HG02885 (cell line): ENCODE measurements at regions not wholly inside any gene's neighbourhood (a gene's known extent, or its start where the extent isn't known, plus 50 kb on each side); places are given as distances from the start of the nearest gene placed in this dataset.

Source experiments
- ATAC-seq: cut with Tn5 transposase; IDR thresholded peaks from one replicate; pipeline ENCODE4 v1.9.1; 2021; ENCODE audit warnings: mild to moderate bottlenecking; ENCODE audit not compliant: unreplicated experiment, poor library complexity

DNA sequence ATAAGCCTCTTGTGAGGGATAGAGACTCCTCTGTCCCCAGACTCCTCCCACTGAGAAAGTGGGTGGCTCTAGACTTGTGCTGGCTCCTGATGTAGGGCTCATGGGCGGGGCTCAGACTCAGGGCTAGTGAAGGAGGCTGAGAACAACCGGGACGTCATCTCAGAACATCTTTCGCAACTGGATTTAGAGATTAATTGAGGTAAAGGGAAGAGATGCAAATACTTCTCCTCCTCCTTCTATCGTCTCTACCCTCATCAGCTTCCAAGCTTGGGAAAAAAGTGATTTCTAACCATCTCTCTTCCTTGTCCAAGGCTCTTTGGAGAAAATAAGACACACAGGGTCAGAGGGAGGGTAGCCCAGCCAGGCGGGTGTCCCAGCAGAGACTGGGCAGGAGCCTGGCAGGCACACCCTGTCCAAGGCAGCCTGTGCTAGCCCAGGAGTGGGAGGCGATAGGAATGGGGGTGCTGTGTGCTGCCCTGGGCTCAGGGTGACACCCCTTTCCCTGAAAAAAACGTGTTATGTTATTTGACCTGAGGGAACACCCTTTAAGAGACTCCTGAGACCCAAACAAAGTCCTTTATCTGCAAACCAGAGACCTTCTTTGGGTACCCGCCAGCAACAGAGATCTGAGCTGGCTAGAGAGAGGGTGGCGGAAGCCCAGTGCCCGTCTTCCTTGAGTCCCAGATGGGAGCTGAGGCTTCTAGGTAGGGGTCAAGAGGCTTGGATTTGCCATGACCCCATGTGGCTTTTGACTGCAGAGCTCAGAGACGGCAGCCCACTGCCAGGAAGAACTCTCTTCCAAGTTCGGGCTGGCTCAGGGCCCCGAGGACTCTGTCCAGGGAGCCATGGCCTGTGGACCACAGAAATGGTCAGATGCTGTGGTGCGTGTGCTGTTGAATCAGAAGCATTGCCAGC is 160.9 kb downstream of the ADAMTS15 start:
- no peak for ATAC-seq

- ATAC-seq = no peak
Measured at GRCh38 chr11:130611791-130612251, 163.4 kb downstream of the ADAMTS15 start.

DNA sequence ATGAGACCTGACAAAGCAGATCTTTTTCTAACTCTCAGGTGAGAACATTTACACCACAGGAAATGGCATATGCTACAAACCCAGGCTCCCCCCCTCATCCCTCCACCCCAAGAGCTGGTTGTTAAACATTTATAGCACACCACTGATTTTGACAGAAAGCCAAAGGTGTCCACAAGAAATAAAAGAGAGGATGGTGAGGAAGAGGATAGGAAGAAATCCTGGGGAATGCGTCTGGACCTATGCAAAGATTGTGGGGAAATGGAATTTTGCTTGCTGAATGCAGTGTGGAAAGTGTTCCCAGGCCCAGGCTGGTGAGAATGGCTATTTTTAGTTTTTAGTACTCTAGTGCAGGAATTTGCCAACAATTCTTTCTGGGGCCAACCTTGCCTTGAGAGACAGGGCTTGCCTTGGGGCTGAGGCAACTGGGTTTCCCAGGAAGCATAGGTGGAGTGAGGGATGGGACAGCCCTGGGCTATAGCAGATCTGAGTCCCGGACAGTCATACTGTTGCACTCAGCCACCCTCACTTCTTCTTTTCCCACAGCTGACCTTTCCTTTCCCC is 163.9 kb downstream of the ADAMTS15 start:
- no peak for ATAC-seq

DNA sequence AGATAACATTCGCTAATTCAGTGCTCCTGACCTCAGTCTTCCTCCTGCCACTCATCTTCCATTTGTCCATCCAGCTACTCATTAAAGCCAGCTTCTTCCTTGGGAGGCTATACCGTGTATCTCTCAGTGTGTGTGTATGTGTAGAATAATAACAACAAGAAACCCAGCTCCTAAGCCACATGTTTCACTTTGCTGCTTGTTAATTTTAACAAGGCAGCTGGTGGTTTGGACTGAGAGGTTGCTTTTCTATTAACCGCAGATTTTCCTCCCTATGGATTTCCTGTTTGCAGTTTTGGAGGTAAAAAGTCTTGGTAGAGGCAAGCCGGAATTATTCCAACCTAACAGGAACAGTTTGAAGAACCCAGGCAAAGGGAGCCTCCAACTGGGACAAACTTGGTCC is 165.0 kb downstream of the ADAMTS15 start:
- ATAC-seq = no peak

DNA sequence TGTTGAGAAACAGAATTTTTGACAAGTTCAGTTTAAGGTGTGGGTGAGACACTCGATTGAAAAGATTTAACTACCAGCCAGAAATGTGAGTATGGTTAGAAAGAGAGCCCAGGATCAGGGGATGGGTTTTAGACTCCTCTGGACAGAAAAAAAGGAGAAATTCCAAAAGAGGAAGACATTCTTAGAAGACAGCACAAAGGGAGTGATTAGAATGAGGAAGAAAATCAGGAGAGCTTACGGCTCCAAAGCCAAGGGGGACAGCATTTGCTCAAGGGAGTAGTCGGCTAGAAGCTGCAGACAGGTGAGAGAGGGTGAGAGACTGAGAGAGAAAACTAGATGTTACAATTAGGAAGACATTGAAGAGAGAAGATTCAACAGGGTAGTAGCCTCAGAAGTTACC is 166.1 kb downstream of the ADAMTS15 start:
- ATAC-seq = no peak

- ATAC-seq = no peak
Measured at GRCh38 chr11:130615561-130615960, 167.1 kb downstream of the ADAMTS15 start.

DNA sequence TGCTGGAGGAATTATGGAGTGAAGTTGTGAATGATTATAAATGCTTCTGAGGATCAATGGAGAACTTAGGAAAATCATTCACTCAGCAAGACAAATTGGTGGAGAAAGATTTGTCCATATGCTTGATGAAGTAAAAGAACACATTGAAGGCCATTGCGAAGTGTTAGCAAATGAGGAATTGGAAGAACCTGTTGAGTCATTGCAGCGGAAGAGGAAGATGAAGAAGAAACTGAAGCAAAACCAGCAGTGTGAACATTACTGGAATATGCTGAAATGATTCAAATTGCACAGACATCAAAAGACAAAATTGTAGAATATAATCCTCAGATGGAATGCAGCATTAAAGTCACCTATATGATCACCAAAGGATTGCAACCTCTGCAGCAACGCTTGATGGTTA is 168.1 kb downstream of the ADAMTS15 start:
- no peak for ATAC-seq

GRCh38 chr11:130617001-130617400 is 168.6 kb downstream of the ADAMTS15 start:
- ATAC-seq = no peak

DNA sequence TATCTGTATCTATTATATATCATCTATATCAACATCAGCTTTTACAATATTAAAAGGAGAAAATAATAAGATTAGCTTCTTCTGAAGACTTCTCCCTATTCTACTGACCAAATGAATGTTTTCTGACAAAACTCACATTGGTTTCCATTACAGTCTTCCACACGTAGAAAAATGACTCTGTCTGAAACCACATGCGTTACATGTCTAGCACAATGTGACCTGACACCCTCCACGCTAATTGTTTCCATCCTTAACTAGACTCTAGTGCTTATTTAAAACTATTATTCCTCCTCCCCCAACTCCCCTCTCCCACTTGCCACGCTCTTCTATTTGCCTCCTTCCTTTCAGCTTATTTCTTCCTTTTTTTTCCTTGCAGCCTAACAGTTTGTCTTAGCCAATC is 172.1 kb downstream of the ADAMTS15 start:
- no peak for ATAC-seq

DNA sequence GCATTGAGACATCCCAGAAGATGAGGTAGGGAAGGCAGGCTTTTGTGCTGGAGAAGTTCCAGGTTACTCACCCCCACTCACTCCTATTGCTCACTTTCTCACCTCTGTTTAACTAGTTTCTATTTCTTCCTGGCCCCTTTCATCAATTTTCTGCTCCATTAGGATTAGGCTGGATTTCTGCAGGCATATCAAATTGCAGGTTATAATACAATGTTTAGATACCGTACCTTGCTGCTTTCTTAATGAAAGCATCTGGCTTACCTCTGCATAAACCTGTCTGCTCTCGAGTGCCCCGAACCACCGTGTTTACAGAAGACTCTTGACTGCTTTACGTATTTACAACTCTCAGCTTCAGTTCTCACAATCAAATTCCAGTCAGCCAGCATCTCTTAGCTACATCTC is 173.7 kb downstream of the ADAMTS15 start:
- no peak for ATAC-seq

- no peak for ATAC-seq
Measured at GRCh38 chr11:130623670-130624668, 175.5 kb downstream of the ADAMTS15 start.

GRCh38 chr11:130624971-130625544 is 176.6 kb downstream of the ADAMTS15 start:
- ATAC-seq = no peak

- no peak for ATAC-seq
Measured at GRCh38 chr11:130625578-130626306, 177.3 kb downstream of the ADAMTS15 start.

DNA sequence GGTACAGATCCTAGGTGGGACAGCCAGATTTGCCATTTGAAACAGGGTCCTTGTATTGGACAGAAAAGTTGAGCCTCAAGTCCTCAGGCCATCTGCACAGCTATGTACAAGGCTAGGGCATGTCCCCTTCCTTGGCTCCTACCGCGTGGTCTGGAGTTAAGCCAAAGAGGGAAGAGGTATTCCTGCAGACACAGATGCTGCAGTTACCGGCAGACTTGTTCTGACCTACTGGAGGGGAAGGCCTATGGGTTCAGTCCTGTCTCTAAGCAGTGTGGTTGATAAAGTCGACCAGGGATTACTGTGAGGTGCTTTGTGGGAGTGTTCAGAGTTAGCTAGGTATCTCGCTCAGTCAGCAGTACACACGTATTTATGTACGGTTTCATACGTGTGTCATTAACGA is 180.6 kb downstream of the ADAMTS15 start:
- ATAC-seq = no peak

DNA sequence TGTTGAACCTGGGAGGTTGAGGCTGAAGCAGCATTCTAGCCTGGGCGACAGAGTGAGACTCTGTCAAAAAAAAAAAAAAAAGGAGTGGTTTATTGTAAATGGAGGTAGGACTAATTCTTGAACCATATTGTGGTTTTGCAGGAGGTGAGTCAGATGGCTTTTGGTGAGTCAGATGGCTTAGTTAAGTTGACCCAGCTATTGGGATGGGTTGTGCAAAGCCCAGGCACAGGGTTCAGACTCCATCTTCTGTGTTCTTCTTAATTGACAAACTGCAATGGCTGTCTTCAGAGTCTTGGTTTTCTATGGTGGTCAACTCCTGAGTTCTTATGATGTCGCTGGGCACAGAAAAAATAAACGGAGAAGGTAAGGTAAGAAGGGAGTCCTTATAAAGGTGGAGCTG is 182.7 kb downstream of the ADAMTS15 start:
- ATAC-seq = no peak

- ATAC-seq = peak; percentile 39
Measured at GRCh38 chr11:130633466-130633865, 185.0 kb downstream of the ADAMTS15 start.

GRCh38 chr11:130634186-130634585 is 185.7 kb downstream of the ADAMTS15 start:
- no peak for ATAC-seq

GRCh38 chr11:130634961-130635473 is 186.6 kb downstream of the ADAMTS15 start:
- peak; percentile 43 for ATAC-seq

- no peak for ATAC-seq
Measured at GRCh38 chr11:130635937-130636630, 187.6 kb downstream of the ADAMTS15 start.
